GM23338 (cell line): ENCODE measurements at regions not wholly inside any gene's neighbourhood (a gene's known extent, or its start where the extent isn't known, plus 50 kb on each side); places are given as distances from the start of the nearest gene placed in this dataset.

ENCODE experiments used
- ATAC-seq: fragments of 200-7000 bp; cut with Tn5 transposase; 3 replicates; pipeline ENCODE4 v1.9.1; 2020
- DNase-seq: peaks from one replicate; pipeline ENCODE4 v3.0.0-alpha.2; 2015; ENCODE audit warnings: low spot score
- H2AFZ ChIP-seq: fragments of 200-600 bp; sonication (generic); 2 replicates; pipeline ENCODE4 v1.8.0; 2016; ENCODE audit warnings: antibody characterized with exemption, mild to moderate bottlenecking, moderate library complexity
- H3F3A ChIP-seq: fragments of 200-600 bp; sonication (generic); replicated peaks from 2 replicates; pipeline ENCODE4 v1.8.0; 2017; ENCODE audit warnings: antibody characterized with exemption, mixed run types, low read depth
- H3K27ac ChIP-seq: fragments of 200-600 bp; sonication (generic); 2 replicates; pipeline ENCODE4 v1.6.1; 2016; ENCODE audit warnings: low read depth
- H3K27me3 ChIP-seq: fragments of 200-600 bp; sonication (generic); 2 replicates; pipeline ENCODE4 v1.8.0; 2016; ENCODE audit warnings: mild to moderate bottlenecking, mixed run types, moderate library complexity; ENCODE audit not compliant: insufficient read depth
- H3K36me3 ChIP-seq: fragments of 200-600 bp; sonication (generic); 2 replicates; pipeline ENCODE4 v1.8.0; 2016; ENCODE audit warnings: mild to moderate bottlenecking; ENCODE audit not compliant: insufficient read depth
- H3K4me1 ChIP-seq: fragments of 200-600 bp; sonication (generic); 2 replicates; pipeline ENCODE4 v1.8.0; 2016; ENCODE audit warnings: mild to moderate bottlenecking, moderate library complexity; ENCODE audit not compliant: insufficient read depth
- H3K4me2 ChIP-seq: fragments of 200-600 bp; sonication (generic); 2 replicates; pipeline ENCODE4 v1.7.1; 2017; ENCODE audit warnings: mixed run types
- H3K4me3 ChIP-seq: fragments of 200-600 bp; sonication (generic); 2 replicates; pipeline ENCODE4 v1.6.1; 2016; ENCODE audit warnings: mixed run types
- H3K79me2 ChIP-seq: fragments of 200-600 bp; sonication (generic); replicated peaks from 2 replicates; pipeline ENCODE4 v1.8.0; 2017; ENCODE audit warnings: mild to moderate bottlenecking; ENCODE audit not compliant: insufficient read depth
- H3K9me2 ChIP-seq: fragments of 200-600 bp; sonication (generic); 2 replicates; pipeline ENCODE4 v1.8.0; 2017; ENCODE audit not compliant: insufficient read depth
- H4K20me1 ChIP-seq: fragments of 200-600 bp; sonication (generic); replicated peaks from 2 replicates; pipeline ENCODE4 v1.8.0; 2017; ENCODE audit warnings: mild to moderate bottlenecking; ENCODE audit not compliant: insufficient read depth
- H3K27ac Mint-ChIP-seq: 2 replicates; pipeline ENCODE4 v1.8.0; 2020; ENCODE audit warnings: inconsistent platforms, mild to moderate bottlenecking, moderate library complexity, mixed read lengths
- H3K27me3 Mint-ChIP-seq: 3 replicates; pipeline ENCODE4 v1.8.0; 2022; ENCODE audit warnings: low read depth, mild to moderate bottlenecking, moderate library complexity, mixed read lengths, inconsistent platforms; ENCODE audit not compliant: insufficient read depth, poor library complexity
- H3K36me3 Mint-ChIP-seq: 3 replicates; pipeline ENCODE4 v1.8.0; 2021; ENCODE audit warnings: low read depth, mild to moderate bottlenecking, inconsistent platforms, moderate library complexity, mixed read lengths
- H3K4me1 Mint-ChIP-seq: 3 replicates; pipeline ENCODE4 v1.8.0; 2020; ENCODE audit warnings: mild to moderate bottlenecking, inconsistent platforms, mixed read lengths
- H3K4me3 Mint-ChIP-seq: 3 replicates; pipeline ENCODE4 v1.8.0; 2021; ENCODE audit warnings: moderate library complexity, mild to moderate bottlenecking, inconsistent platforms, mixed read lengths
- H3K9me3 Mint-ChIP-seq: 3 replicates; pipeline ENCODE4 v1.8.0; 2020; ENCODE audit warnings: moderate library complexity, mild to moderate bottlenecking, inconsistent platforms, mixed read lengths
- EZH2 ChIP-seq: fragments of 200-600 bp; sonication (generic); IDR thresholded peaks from one replicate; pipeline ENCODE4 v1.8.0; 2017; ENCODE audit warnings: antibody characterized with exemption, mild to moderate bottlenecking, low read depth; ENCODE audit not compliant: unreplicated experiment
- POLR2AphosphoS5 ChIP-seq: IDR thresholded peaks from 2 replicates; pipeline ENCODE4 v1.6.1; 2016; ENCODE audit warnings: antibody characterized with exemption, low read depth
- TF ChIP-seq, protein P1 (sequence below): IDR thresholded peaks from one replicate; pipeline ENCODE4 v1.6.1; 2018; ENCODE audit warnings: antibody characterized with exemption; ENCODE audit not compliant: unreplicated experiment
- TF ChIP-seq, protein P2 (sequence below): IDR thresholded peaks from 2 replicates; pipeline ENCODE4 v1.6.1; 2016; ENCODE audit warnings: antibody characterized with exemption
- TF ChIP-seq, protein P3 (sequence below): fragments of 250-450 bp; sonication (Bioruptor Pico); IDR thresholded peaks from 2 replicates; pipeline ENCODE4 v1.5.0; 2020; ENCODE audit warnings: mild to moderate bottlenecking, moderate library complexity

DNA sequence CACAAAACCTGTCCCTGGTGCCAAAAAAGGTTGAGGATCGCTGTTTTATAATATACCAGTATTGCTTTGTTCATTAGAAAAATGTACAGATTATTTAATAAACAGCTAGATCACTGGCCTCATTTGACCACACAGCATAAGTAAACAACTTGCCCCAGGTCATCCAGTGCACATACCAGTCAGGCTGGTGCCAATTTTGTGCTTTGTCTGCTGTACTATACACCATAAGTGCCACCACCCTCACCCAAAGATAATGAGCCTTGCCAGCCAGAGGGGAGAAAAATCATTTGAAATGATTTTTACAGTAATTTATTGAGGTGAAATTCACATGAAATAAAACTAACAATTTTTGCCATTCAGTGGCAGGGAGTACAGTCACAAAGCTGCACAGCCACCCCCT, 202.2 kb upstream of the TWIST2 start:
- Histone ChIP-seq H3F3A (no peaks in the 10 kb centered on the region), H3K79me2 (no peaks in the 10 kb centered on the region), H3K36me3 (no peaks in the 10 kb centered on the region), H3K4me2 (no peak overlapping the region), H3K4me3 (no peak overlapping the region), H3K9me2 (no peaks in the 10 kb centered on the region), H3K4me1 (no peaks in the 10 kb centered on the region), H4K20me1 (no peaks in the 10 kb centered on the region), H3K27me3 (no peaks in the 10 kb centered on the region), H3K27ac (no peak overlapping the region), H2AFZ (no peak overlapping the region)
- TF ChIP-seq, protein P1, sequence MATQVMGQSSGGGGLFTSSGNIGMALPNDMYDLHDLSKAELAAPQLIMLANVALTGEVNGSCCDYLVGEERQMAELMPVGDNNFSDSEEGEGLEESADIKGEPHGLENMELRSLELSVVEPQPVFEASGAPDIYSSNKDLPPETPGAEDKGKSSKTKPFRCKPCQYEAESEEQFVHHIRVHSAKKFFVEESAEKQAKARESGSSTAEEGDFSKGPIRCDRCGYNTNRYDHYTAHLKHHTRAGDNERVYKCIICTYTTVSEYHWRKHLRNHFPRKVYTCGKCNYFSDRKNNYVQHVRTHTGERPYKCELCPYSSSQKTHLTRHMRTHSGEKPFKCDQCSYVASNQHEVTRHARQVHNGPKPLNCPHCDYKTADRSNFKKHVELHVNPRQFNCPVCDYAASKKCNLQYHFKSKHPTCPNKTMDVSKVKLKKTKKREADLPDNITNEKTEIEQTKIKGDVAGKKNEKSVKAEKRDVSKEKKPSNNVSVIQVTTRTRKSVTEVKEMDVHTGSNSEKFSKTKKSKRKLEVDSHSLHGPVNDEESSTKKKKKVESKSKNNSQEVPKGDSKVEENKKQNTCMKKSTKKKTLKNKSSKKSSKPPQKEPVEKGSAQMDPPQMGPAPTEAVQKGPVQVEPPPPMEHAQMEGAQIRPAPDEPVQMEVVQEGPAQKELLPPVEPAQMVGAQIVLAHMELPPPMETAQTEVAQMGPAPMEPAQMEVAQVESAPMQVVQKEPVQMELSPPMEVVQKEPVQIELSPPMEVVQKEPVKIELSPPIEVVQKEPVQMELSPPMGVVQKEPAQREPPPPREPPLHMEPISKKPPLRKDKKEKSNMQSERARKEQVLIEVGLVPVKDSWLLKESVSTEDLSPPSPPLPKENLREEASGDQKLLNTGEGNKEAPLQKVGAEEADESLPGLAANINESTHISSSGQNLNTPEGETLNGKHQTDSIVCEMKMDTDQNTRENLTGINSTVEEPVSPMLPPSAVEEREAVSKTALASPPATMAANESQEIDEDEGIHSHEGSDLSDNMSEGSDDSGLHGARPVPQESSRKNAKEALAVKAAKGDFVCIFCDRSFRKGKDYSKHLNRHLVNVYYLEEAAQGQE = no peak
- TF ChIP-seq EZH2 (no peak), POLR2AphosphoS5 (no peak)
- TF ChIP-seq, protein P2, sequence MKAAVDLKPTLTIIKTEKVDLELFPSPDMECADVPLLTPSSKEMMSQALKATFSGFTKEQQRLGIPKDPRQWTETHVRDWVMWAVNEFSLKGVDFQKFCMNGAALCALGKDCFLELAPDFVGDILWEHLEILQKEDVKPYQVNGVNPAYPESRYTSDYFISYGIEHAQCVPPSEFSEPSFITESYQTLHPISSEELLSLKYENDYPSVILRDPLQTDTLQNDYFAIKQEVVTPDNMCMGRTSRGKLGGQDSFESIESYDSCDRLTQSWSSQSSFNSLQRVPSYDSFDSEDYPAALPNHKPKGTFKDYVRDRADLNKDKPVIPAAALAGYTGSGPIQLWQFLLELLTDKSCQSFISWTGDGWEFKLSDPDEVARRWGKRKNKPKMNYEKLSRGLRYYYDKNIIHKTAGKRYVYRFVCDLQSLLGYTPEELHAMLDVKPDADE = no peak
- TF ChIP-seq, protein P3, sequence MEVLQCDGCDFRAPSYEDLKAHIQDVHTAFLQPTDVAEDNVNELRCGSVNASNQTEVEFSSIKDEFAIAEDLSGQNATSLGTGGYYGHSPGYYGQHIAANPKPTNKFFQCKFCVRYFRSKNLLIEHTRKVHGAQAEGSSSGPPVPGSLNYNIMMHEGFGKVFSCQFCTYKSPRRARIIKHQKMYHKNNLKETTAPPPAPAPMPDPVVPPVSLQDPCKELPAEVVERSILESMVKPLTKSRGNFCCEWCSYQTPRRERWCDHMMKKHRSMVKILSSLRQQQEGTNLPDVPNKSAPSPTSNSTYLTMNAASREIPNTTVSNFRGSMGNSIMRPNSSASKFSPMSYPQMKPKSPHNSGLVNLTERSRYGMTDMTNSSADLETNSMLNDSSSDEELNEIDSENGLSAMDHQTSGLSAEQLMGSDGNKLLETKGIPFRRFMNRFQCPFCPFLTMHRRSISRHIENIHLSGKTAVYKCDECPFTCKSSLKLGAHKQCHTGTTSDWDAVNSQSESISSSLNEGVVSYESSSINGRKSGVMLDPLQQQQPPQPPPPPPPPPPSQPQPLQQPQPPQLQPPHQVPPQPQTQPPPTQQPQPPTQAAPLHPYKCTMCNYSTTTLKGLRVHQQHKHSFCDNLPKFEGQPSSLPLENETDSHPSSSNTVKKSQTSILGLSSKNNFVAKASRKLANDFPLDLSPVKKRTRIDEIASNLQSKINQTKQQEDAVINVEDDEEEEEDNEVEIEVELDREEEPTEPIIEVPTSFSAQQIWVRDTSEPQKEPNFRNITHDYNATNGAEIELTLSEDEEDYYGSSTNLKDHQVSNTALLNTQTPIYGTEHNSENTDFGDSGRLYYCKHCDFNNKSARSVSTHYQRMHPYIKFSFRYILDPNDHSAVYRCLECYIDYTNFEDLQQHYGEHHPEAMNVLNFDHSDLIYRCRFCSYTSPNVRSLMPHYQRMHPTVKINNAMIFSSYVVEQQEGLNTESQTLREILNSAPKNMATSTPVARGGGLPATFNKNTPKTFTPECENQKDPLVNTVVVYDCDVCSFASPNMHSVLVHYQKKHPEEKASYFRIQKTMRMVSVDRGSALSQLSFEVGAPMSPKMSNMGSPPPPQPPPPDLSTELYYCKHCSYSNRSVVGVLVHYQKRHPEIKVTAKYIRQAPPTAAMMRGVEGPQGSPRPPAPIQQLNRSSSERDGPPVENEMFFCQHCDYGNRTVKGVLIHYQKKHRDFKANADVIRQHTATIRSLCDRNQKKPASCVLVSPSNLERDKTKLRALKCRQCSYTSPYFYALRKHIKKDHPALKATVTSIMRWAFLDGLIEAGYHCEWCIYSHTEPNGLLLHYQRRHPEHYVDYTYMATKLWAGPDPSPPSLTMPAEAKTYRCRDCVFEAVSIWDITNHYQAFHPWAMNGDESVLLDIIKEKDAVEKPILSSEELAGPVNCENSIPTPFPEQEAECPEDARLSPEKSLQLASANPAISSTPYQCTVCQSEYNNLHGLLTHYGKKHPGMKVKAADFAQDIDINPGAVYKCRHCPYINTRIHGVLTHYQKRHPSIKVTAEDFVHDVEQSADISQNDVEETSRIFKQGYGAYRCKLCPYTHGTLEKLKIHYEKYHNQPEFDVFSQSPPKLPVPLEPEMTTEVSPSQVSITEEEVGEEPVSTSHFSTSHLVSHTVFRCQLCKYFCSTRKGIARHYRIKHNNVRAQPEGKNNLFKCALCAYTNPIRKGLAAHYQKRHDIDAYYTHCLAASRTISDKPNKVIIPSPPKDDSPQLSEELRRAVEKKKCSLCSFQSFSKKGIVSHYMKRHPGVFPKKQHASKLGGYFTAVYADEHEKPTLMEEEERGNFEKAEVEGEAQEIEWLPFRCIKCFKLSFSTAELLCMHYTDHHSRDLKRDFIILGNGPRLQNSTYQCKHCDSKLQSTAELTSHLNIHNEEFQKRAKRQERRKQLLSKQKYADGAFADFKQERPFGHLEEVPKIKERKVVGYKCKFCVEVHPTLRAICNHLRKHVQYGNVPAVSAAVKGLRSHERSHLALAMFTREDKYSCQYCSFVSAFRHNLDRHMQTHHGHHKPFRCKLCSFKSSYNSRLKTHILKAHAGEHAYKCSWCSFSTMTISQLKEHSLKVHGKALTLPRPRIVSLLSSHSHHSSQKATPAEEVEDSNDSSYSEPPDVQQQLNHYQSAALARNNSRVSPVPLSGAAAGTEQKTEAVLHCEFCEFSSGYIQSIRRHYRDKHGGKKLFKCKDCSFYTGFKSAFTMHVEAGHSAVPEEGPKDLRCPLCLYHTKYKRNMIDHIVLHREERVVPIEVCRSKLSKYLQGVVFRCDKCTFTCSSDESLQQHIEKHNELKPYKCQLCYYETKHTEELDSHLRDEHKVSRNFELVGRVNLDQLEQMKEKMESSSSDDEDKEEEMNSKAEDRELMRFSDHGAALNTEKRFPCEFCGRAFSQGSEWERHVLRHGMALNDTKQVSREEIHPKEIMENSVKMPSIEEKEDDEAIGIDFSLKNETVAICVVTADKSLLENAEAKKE (CRISPR knock-in tag) = no peak
- Mint-ChIP-seq H3K4me1 (no peaks in the 10 kb centered on the region), H3K27ac (no peak overlapping the region), H3K36me3 (no peaks in the 10 kb centered on the region; the same call in 2 of the 3 replicates), H3K4me3 (no peak overlapping the region), H3K27me3 (peaks cover 4% of the 10 kb centered on the region), H3K9me3 (no peaks in the 10 kb centered on the region)
- ATAC-seq = no peak
- DNase-seq = no peak
